ENCODE measurements at regions not wholly inside any gene's neighbourhood (a gene's known extent, or its start where the extent isn't known, plus 50 kb on each side); places are given as distances from the start of the nearest gene placed in this dataset.

GRCh38 chr12:83476006-83476405 is 789.3 kb downstream of the TMTC2 start:
- H3K36me3 Mint-ChIP-seq (ENCODE audit: low read depth) = no peaks in the 10 kb centered on the region
- H3K4me3 Mint-ChIP-seq = no peak overlapping the region
- no peak for ATAC-seq
- H3K4me1 Mint-ChIP-seq = no peaks in the 10 kb centered on the region
- H3K27ac Mint-ChIP-seq = no peak overlapping the region
- no peaks in the 10 kb centered on the region for H3K9me3 ChIP-seq (ENCODE audit: control insufficient read depth, low read length, poor library complexity, severe bottlenecking)
- DNase-seq = no peak
- H3K27me3 Mint-ChIP-seq = no peaks in the 10 kb centered on the region

GRCh38 chr12:83474369-83474768 is 787.7 kb downstream of the TMTC2 start:
- Mint-ChIP-seq H3K4me3 (no peak overlapping the region), H3K27ac (no peak overlapping the region), H3K36me3 (ENCODE audit: low read depth) (no peaks in the 10 kb centered on the region), H3K4me1 (no peaks in the 10 kb centered on the region), H3K27me3 (peaks cover 6% of the 10 kb centered on the region)
- DNase-seq = no peak
- no peak for ATAC-seq
- H3K9me3 ChIP-seq (ENCODE audit: control insufficient read depth, low read length, poor library complexity, severe bottlenecking) = no peaks in the 10 kb centered on the region

- Mint-ChIP-seq H3K36me3 (ENCODE audit: low read depth) (no peaks in the 10 kb centered on the region), H3K4me3 (no peak overlapping the region), H3K27ac (no peak overlapping the region), H3K4me1 (no peaks in the 10 kb centered on the region), H3K27me3 (peaks cover 6% of the 10 kb centered on the region)
- no peaks in the 10 kb centered on the region for H3K9me3 ChIP-seq (ENCODE audit: control insufficient read depth, low read length, poor library complexity, severe bottlenecking)
- ATAC-seq (no peak), DNase-seq (no peak)
Observed at GRCh38 chr12:83473408-83474095, 786.8 kb downstream of the TMTC2 start.

- no peak for DNase-seq
- Mint-ChIP-seq H3K4me3 (no peak overlapping the region), H3K36me3 (ENCODE audit: low read depth) (no peaks in the 10 kb centered on the region), H3K27me3 (peaks cover 6% of the 10 kb centered on the region), H3K4me1 (no peaks in the 10 kb centered on the region), H3K27ac (no peak overlapping the region)
- no peaks in the 10 kb centered on the region for H3K9me3 ChIP-seq (ENCODE audit: control insufficient read depth, low read length, poor library complexity, severe bottlenecking)
- no peak for ATAC-seq
Observed at GRCh38 chr12:83472772-83473171, 786.1 kb downstream of the TMTC2 start.

GRCh38 chr12:83472350-83472749 is 785.6 kb downstream of the TMTC2 start:
- Mint-ChIP-seq H3K27ac (no peak overlapping the region), H3K36me3 (ENCODE audit: low read depth) (no peaks in the 10 kb centered on the region), H3K4me3 (no peak overlapping the region), H3K4me1 (no peaks in the 10 kb centered on the region), H3K27me3 (peaks cover 6% of the 10 kb centered on the region)
- no peak for ATAC-seq
- no peak for DNase-seq
- H3K9me3 ChIP-seq (ENCODE audit: control insufficient read depth, low read length, poor library complexity, severe bottlenecking) = no peaks in the 10 kb centered on the region

GRCh38 chr12:83471341-83471740 is 784.6 kb downstream of the TMTC2 start:
- no peak for ATAC-seq
- no peaks in the 10 kb centered on the region for H3K4me1 Mint-ChIP-seq
- DNase-seq = no peak

GRCh38 chr12:83470749-83471148 is 784.0 kb downstream of the TMTC2 start:
- H3K4me3 Mint-ChIP-seq = no peak overlapping the region
- H3K27me3 Mint-ChIP-seq = peaks cover 6% of the 10 kb centered on the region
- no peak overlapping the region for H3K27ac Mint-ChIP-seq

More at GRCh38 chr12:83471341-83471740, 784.6 kb downstream of the TMTC2 start:
- Mint-ChIP-seq H3K36me3 (ENCODE audit: low read depth) (no peaks in the 10 kb centered on the region), H3K4me3 (no peak overlapping the region), H3K27me3 (peaks cover 6% of the 10 kb centered on the region), H3K27ac (no peak overlapping the region)
- no peaks in the 10 kb centered on the region for H3K9me3 ChIP-seq (ENCODE audit: control insufficient read depth, low read length, poor library complexity, severe bottlenecking)

GRCh38 chr12:83468988-83469908 is 782.5 kb downstream of the TMTC2 start:
- no peaks in the 10 kb centered on the region for H3K36me3 Mint-ChIP-seq (ENCODE audit: low read depth)
- H3K4me3 Mint-ChIP-seq = no peak overlapping the region
- H3K4me1 Mint-ChIP-seq = no peaks in the 10 kb centered on the region
- H3K9me3 ChIP-seq (ENCODE audit: control insufficient read depth, low read length, poor library complexity, severe bottlenecking) = no peaks in the 10 kb centered on the region
- H3K27me3 Mint-ChIP-seq = peaks cover 6% of the 10 kb centered on the region
- no peak overlapping the region for H3K27ac Mint-ChIP-seq
- DNase-seq (no peak), ATAC-seq (no peak)

More at GRCh38 chr12:83470749-83471148, 784.0 kb downstream of the TMTC2 start:
- Mint-ChIP-seq H3K36me3 (ENCODE audit: low read depth) (no peaks in the 10 kb centered on the region), H3K4me1 (no peaks in the 10 kb centered on the region)
- H3K9me3 ChIP-seq (ENCODE audit: control insufficient read depth, low read length, poor library complexity, severe bottlenecking) = no peaks in the 10 kb centered on the region
- no peak for ATAC-seq
- no peak for DNase-seq

- no peak overlapping the region for H3K27ac Mint-ChIP-seq
- H3K4me1 Mint-ChIP-seq = no peaks in the 10 kb centered on the region
- DNase-seq (no peak), ATAC-seq (no peak)
- no peaks in the 10 kb centered on the region for H3K9me3 ChIP-seq (ENCODE audit: control insufficient read depth, low read length, poor library complexity, severe bottlenecking)
- H3K4me3 Mint-ChIP-seq = no peak overlapping the region
- H3K36me3 Mint-ChIP-seq (ENCODE audit: low read depth) = no peaks in the 10 kb centered on the region
- H3K27me3 Mint-ChIP-seq = peaks cover 6% of the 10 kb centered on the region
Observed at GRCh38 chr12:83465632-83466031, 778.9 kb downstream of the TMTC2 start.

GRCh38 chr12:83462419-83462818 is 775.7 kb downstream of the TMTC2 start:
- Mint-ChIP-seq H3K4me1 (no peaks in the 10 kb centered on the region), H3K27me3 (no peaks in the 10 kb centered on the region), H3K4me3 (no peak overlapping the region), H3K27ac (no peak overlapping the region), H3K36me3 (ENCODE audit: low read depth) (no peaks in the 10 kb centered on the region)
- H3K9me3 ChIP-seq (ENCODE audit: control insufficient read depth, low read length, poor library complexity, severe bottlenecking) = no peaks in the 10 kb centered on the region
- ATAC-seq = no peak
- no peak for DNase-seq

- Mint-ChIP-seq H3K36me3 (ENCODE audit: low read depth) (no peaks in the 10 kb centered on the region), H3K4me3 (no peak overlapping the region), H3K27ac (no peak overlapping the region), H3K4me1 (no peaks in the 10 kb centered on the region), H3K27me3 (no peaks in the 10 kb centered on the region)
- no peaks in the 10 kb centered on the region for H3K9me3 ChIP-seq (ENCODE audit: control insufficient read depth, low read length, poor library complexity, severe bottlenecking)
- ATAC-seq (no peak), DNase-seq (no peak)
Observed at GRCh38 chr12:83461336-83461935, 774.7 kb downstream of the TMTC2 start.

GRCh38 chr12:83451189-83451588 is 764.5 kb downstream of the TMTC2 start:
- H3K36me3 Mint-ChIP-seq (ENCODE audit: low read depth) = no peaks in the 10 kb centered on the region
- DNase-seq (no peak), ATAC-seq (no peak)
- H3K27me3 Mint-ChIP-seq = no peaks in the 10 kb centered on the region
- no peak overlapping the region for H3K27ac Mint-ChIP-seq
- H3K4me3 Mint-ChIP-seq = no peak overlapping the region
- H3K4me1 Mint-ChIP-seq = no peaks in the 10 kb centered on the region
- no peaks in the 10 kb centered on the region for H3K9me3 ChIP-seq (ENCODE audit: control insufficient read depth, low read length, poor library complexity, severe bottlenecking)

- no peaks in the 10 kb centered on the region for H3K4me1 Mint-ChIP-seq
- H3K9me3 ChIP-seq (ENCODE audit: control insufficient read depth, low read length, poor library complexity, severe bottlenecking) = no peaks in the 10 kb centered on the region
- no peaks in the 10 kb centered on the region for H3K36me3 Mint-ChIP-seq (ENCODE audit: low read depth)
- DNase-seq (no peak), ATAC-seq (no peak)
- no peak overlapping the region for H3K27ac Mint-ChIP-seq
- no peak overlapping the region for H3K4me3 Mint-ChIP-seq
- H3K27me3 Mint-ChIP-seq = no peaks in the 10 kb centered on the region
Observed at GRCh38 chr12:83434600-83434999, 747.9 kb downstream of the TMTC2 start.

Measured in T-helper 17 cell (primary cell).